MM.1S (cell line): ENCODE measurements at regions not wholly inside any gene's neighbourhood (a gene's known extent, or its start where the extent isn't known, plus 50 kb on each side); places are given as distances from the start of the nearest gene placed in this dataset.

Source experiments
- DNase-seq: peaks from one replicate; pipeline ENCODE4 v3.0.0-alpha.2; 2015
- H2AFZ ChIP-seq: fragments of 300-600 bp; sonication (generic); 2 replicates; pipeline ENCODE4 v1.6.0; 2016; ENCODE audit warnings: antibody characterized with exemption, low read length
- H3F3A ChIP-seq: fragments of 300-600 bp; sonication (generic); 2 replicates; pipeline ENCODE4 v1.6.1; 2016; ENCODE audit warnings: mild to moderate bottlenecking, antibody characterized with exemption, low read length, moderate library complexity, mixed read lengths; ENCODE audit not compliant: insufficient read depth
- H3K27ac ChIP-seq: fragments of 300-600 bp; sonication (generic); 2 replicates; pipeline ENCODE4 v1.5.1; 2016; ENCODE audit warnings: mild to moderate bottlenecking, low read length
- H3K27me3 ChIP-seq: fragments of 300-600 bp; sonication (generic); replicated peaks from 2 replicates; pipeline ENCODE4 v1.6.0; 2016; ENCODE audit warnings: low read length; ENCODE audit not compliant: insufficient read depth
- H3K36me3 ChIP-seq: fragments of 300-600 bp; sonication (generic); replicated peaks from 2 replicates; pipeline ENCODE4 v1.6.1; 2016; ENCODE audit warnings: mild to moderate bottlenecking, low read length, mixed read lengths; ENCODE audit not compliant: insufficient read depth
- H3K4me1 ChIP-seq: fragments of 300-600 bp; sonication (generic); 2 replicates; pipeline ENCODE4 v1.6.1; 2016; ENCODE audit warnings: low read length, mixed read lengths
- H3K4me2 ChIP-seq: fragments of 300-600 bp; sonication (generic); 2 replicates; pipeline ENCODE4 v1.6.0; 2016; ENCODE audit warnings: low read depth, low read length
- H3K4me3 ChIP-seq: fragments of 300-600 bp; sonication (generic); 2 replicates; pipeline ENCODE4 v1.5.1; 2016; ENCODE audit warnings: low read length, mixed read lengths
- H3K79me2 ChIP-seq: fragments of 300-600 bp; sonication (generic); 2 replicates; pipeline ENCODE4 v1.6.1; 2016; ENCODE audit warnings: mixed run types, low read length, mixed read lengths
- H3K9ac ChIP-seq: fragments of 300-600 bp; sonication (generic); 2 replicates; pipeline ENCODE4 v1.6.1; 2016; ENCODE audit warnings: low read length, mixed read lengths
- H3K9me2 ChIP-seq: fragments of 300-600 bp; sonication (generic); replicated peaks from 2 replicates; pipeline ENCODE4 v1.6.1; 2016; ENCODE audit warnings: mild to moderate bottlenecking, low read length, mixed read lengths; ENCODE audit not compliant: insufficient read depth
- H3K9me3 ChIP-seq: fragments of 300-600 bp; sonication (generic); replicated peaks from 2 replicates; pipeline ENCODE4 v1.6.1; 2016; ENCODE audit warnings: mild to moderate bottlenecking, low read length, mixed read lengths; ENCODE audit not compliant: insufficient read depth
- H4K20me1 ChIP-seq: fragments of 300-600 bp; sonication (generic); 2 replicates; pipeline ENCODE4 v1.6.1; 2016; ENCODE audit warnings: mild to moderate bottlenecking, low read length, moderate library complexity, mixed read lengths; ENCODE audit not compliant: insufficient read depth
- EZH2 ChIP-seq: fragments of 300-600 bp; sonication (generic); optimal IDR thresholded peaks from 2 replicates; pipeline ENCODE3; 2017; ENCODE audit warnings: low read depth, mild to moderate bottlenecking, antibody characterized with exemption, low read length, mixed read lengths
- EZH2phosphoT487 ChIP-seq: fragments of 300-600 bp; sonication (generic); IDR thresholded peaks from 2 replicates; pipeline ENCODE4 v1.6.1; 2018; ENCODE audit warnings: antibody characterized with exemption, low read length
- TF ChIP-seq, protein P1 (sequence below): fragments of 300-600 bp; sonication (generic); IDR thresholded peaks from 2 replicates; pipeline ENCODE4 v1.5.1; 2016; ENCODE audit warnings: antibody characterized with exemption, low read length, mixed read lengths

DNA sequence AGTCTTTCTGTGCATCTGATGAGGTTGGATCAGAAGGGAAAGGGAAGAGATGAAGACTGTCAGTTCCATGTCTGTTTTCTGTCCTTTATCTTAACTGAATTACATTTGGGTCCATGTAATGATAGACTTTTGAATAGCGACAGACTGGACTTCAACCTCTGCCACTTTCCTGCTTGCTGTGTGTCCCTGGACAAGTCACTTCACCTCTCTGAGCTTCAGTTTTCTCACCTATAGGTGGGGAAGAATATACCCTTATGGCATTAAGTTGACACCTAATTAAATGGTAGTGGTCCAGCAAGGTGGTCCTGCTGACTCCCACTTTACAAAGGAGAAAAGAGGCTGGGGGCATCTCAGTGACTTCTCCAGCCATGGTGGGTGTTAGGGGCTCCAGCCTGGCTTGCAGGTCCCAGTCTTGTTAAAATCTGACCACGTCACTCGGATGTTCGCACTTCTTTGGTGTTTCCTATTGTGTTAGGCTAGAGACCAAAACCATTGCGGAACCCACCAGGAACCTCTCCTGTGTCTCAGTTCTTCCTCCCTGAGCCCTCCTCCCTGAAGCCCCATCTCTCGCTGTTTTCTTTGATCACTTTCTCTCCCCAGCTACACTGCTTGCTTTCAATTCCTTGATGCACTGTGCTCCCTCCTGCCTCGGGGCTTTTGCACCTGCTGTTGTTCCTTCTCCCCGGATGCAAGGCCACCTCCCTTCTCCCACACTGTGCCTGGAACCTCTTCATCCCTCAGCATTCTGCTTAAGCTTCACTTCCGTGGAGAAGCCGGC is 256.5 kb downstream of the NSG2 start:
- peaks cover 41% of the 10 kb centered on the region for H3K4me1 ChIP-seq
- 0 out of 2 replicates have a peak overlapping the region, but pooled peaks have one; percentile 14 for H3K4me2 ChIP-seq
- no peaks in the 10 kb centered on the region for H3K36me3 ChIP-seq
- H3K27me3 ChIP-seq = no peaks in the 10 kb centered on the region
- no peak overlapping the region for H3K9ac ChIP-seq
- no peaks in the 10 kb centered on the region for H3K9me3 ChIP-seq
- no peaks in the 10 kb centered on the region for H4K20me1 ChIP-seq
- TF ChIP-seq, protein P1, sequence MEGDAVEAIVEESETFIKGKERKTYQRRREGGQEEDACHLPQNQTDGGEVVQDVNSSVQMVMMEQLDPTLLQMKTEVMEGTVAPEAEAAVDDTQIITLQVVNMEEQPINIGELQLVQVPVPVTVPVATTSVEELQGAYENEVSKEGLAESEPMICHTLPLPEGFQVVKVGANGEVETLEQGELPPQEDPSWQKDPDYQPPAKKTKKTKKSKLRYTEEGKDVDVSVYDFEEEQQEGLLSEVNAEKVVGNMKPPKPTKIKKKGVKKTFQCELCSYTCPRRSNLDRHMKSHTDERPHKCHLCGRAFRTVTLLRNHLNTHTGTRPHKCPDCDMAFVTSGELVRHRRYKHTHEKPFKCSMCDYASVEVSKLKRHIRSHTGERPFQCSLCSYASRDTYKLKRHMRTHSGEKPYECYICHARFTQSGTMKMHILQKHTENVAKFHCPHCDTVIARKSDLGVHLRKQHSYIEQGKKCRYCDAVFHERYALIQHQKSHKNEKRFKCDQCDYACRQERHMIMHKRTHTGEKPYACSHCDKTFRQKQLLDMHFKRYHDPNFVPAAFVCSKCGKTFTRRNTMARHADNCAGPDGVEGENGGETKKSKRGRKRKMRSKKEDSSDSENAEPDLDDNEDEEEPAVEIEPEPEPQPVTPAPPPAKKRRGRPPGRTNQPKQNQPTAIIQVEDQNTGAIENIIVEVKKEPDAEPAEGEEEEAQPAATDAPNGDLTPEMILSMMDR = no peak
- TF ChIP-seq EZH2phosphoT487 (no peak), EZH2 (no peak)
- H3K9me2 ChIP-seq = no peaks in the 10 kb centered on the region
- H2AFZ ChIP-seq = no peak overlapping the region
- no peak for DNase-seq
- peaks cover 11% of the 10 kb centered on the region for H3F3A ChIP-seq
- H3K4me3 ChIP-seq = no peak overlapping the region
- H3K79me2 ChIP-seq = no peaks in the 10 kb centered on the region
- no peak overlapping the region for H3K27ac ChIP-seq

GRCh38 chr5:174303035-174303434 is 257.5 kb downstream of the NSG2 start:
- DNase-seq = no peak
- H4K20me1 ChIP-seq = no peaks in the 10 kb centered on the region
- no peak overlapping the region for H2AFZ ChIP-seq
- no peaks in the 10 kb centered on the region for H3K9me2 ChIP-seq
- H3K4me1 ChIP-seq = peaks cover 41% of the 10 kb centered on the region
- H3K4me2 ChIP-seq = peak overlapping the region; percentile 16; the same call in 1 of the 2 replicates
- H3K27ac ChIP-seq = no peak overlapping the region
- H3F3A ChIP-seq = peaks cover 11% of the 10 kb centered on the region
- H3K9me3 ChIP-seq = no peaks in the 10 kb centered on the region
- no peak overlapping the region for H3K4me3 ChIP-seq
- no peaks in the 10 kb centered on the region for H3K27me3 ChIP-seq
- H3K9ac ChIP-seq = no peak overlapping the region
- H3K36me3 ChIP-seq = no peaks in the 10 kb centered on the region
- H3K79me2 ChIP-seq = no peaks in the 10 kb centered on the region
- TF ChIP-seq EZH2phosphoT487 (no peak), EZH2 (no peak)
- TF ChIP-seq, protein P1 = no peak

GRCh38 chr5:174303437-174304045 is 258.0 kb downstream of the NSG2 start:
- peak; percentile 23 for DNase-seq
- H3K9ac ChIP-seq = no peak overlapping the region
- no peaks in the 10 kb centered on the region for H3K9me2 ChIP-seq
- H3K79me2 ChIP-seq = no peaks in the 10 kb centered on the region
- H4K20me1 ChIP-seq = no peaks in the 10 kb centered on the region
- H3K4me2 ChIP-seq = peak overlapping the region; percentile 16; the same call in 1 of the 2 replicates
- no peaks in the 10 kb centered on the region for H3K27me3 ChIP-seq
- no peaks in the 10 kb centered on the region for H3K36me3 ChIP-seq
- no peak overlapping the region for H3K4me3 ChIP-seq
- no peak overlapping the region for H2AFZ ChIP-seq
- H3K27ac ChIP-seq = no peak overlapping the region
- peaks cover 41% of the 10 kb centered on the region for H3K4me1 ChIP-seq
- H3F3A ChIP-seq = peaks cover 11% of the 10 kb centered on the region
- no peaks in the 10 kb centered on the region for H3K9me3 ChIP-seq
- TF ChIP-seq, protein P1 = no peak
- TF ChIP-seq EZH2phosphoT487 = no peak
- no peak for TF ChIP-seq EZH2
